OCI-LY3 (cell line): ENCODE measurements at regions not wholly inside any gene's neighbourhood (a gene's known extent, or its start where the extent isn't known, plus 50 kb on each side); places are given as distances from the start of the nearest gene placed in this dataset.

ENCODE experiments used
- H2AFZ ChIP-seq: fragments of 200-600, 300-600 bp; shearing (Covaris generic); 2 replicates; pipeline ENCODE4 v1.6.0; 2014; ENCODE audit warnings: antibody characterized with exemption, low read depth, low read length
- H3K27ac ChIP-seq: fragments of 200-600, 300-600 bp; sonication (generic); 2 replicates; pipeline ENCODE4 v1.5.1; 2014; ENCODE audit warnings: mild to moderate bottlenecking, low read length, moderate library complexity, mixed read lengths
- H3K27me3 ChIP-seq: fragments of 200-600, 300-600 bp; sonication (generic); 2 replicates; pipeline ENCODE4 v1.6.1; 2014; ENCODE audit warnings: low read depth, low read length, mixed read lengths
- H3K36me3 ChIP-seq: fragments of 200-600, 300-600 bp; sonication (generic); replicated peaks from 2 replicates; pipeline ENCODE3; 2014; ENCODE audit warnings: low read depth, low read length, mixed read lengths
- H3K4me1 ChIP-seq: fragments of 300-600, 200-600 bp; sonication (generic); 2 replicates; pipeline ENCODE4 v1.6.1; 2014; ENCODE audit warnings: low read length, mixed read lengths
- H3K4me2 ChIP-seq: fragments of 200-600, 300-600 bp; sonication (generic); 2 replicates; pipeline ENCODE4 v1.6.1; 2014; ENCODE audit warnings: low read length, mixed read lengths
- H3K4me3 ChIP-seq: fragments of 300-600, 200-600 bp; sonication (generic); 2 replicates; pipeline ENCODE4 v1.5.1; 2014; ENCODE audit warnings: antibody characterized with exemption, mild to moderate bottlenecking, low read length, moderate library complexity
- H3K79me2 ChIP-seq: fragments of 300-600, 200-600 bp; shearing (Covaris generic); 2 replicates; pipeline ENCODE4 v1.6.1; 2014; ENCODE audit warnings: mild to moderate bottlenecking, low read length, mixed read lengths
- H3K9ac ChIP-seq: fragments of 300-600, 200-600 bp; shearing (Covaris generic); 2 replicates; pipeline ENCODE4 v1.6.0; 2014; ENCODE audit warnings: mild to moderate bottlenecking, low read length, moderate library complexity
- H3K9me3 ChIP-seq: fragments of 200-600, 300-600 bp; shearing (Covaris generic); 2 replicates; pipeline ENCODE4 v1.6.1; 2014; ENCODE audit warnings: low read length, mixed read lengths; ENCODE audit not compliant: insufficient read depth
- H4K20me1 ChIP-seq: fragments of 200-600, 300-600 bp; sonication (generic); 2 replicates; pipeline ENCODE4 v1.6.1; 2016; ENCODE audit warnings: low read length, mixed read lengths; ENCODE audit not compliant: insufficient read depth
- EZH2phosphoT487 ChIP-seq: fragments of 200-600 bp; shearing (Covaris generic); IDR thresholded peaks from 2 replicates; pipeline ENCODE4 v1.6.1; 2018; ENCODE audit warnings: antibody characterized with exemption, mixed run types, low read depth
- TF ChIP-seq, protein P1 (sequence below): fragments of 200-600, 300-600 bp; sonication (generic); IDR thresholded peaks from 2 replicates; pipeline ENCODE4 v1.5.1; 2014; ENCODE audit warnings: antibody characterized with exemption, low read length, low read depth

DNA sequence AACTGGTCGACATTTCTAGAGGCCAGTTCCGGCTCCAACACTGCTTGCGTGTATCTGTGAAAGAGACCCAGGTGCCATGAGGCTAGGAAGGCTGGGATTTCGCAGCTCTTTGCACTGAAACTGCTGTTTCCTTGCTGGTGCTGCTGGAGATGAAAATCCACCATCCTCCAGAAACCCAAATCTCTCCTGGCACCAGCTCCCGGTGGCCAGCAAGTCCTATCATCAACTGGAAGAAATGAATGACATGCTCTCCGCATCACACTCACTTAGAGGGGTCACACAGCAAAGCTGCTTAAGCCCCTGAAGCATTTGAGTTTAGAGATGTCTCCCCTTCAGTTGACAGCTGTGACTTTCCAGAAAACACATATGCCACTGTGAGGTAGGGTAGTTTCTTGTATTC is 471.8 kb upstream of the PROK2 start:
- Histone ChIP-seq H3K4me1 (no peaks in the 10 kb centered on the region), H3K79me2 (no peaks in the 10 kb centered on the region), H4K20me1 (peaks cover 11% of the 10 kb centered on the region), H3K4me2 (no peak overlapping the region), H3K9me3 (no peaks in the 10 kb centered on the region), H3K36me3 (no peaks in the 10 kb centered on the region), H3K4me3 (no peak overlapping the region), H3K9ac (no peak overlapping the region), H2AFZ (no peak overlapping the region), H3K27me3 (peaks cover 97% of the 10 kb centered on the region), H3K27ac (no peak overlapping the region)
- TF ChIP-seq EZH2phosphoT487 = no peak
- TF ChIP-seq, protein P1, sequence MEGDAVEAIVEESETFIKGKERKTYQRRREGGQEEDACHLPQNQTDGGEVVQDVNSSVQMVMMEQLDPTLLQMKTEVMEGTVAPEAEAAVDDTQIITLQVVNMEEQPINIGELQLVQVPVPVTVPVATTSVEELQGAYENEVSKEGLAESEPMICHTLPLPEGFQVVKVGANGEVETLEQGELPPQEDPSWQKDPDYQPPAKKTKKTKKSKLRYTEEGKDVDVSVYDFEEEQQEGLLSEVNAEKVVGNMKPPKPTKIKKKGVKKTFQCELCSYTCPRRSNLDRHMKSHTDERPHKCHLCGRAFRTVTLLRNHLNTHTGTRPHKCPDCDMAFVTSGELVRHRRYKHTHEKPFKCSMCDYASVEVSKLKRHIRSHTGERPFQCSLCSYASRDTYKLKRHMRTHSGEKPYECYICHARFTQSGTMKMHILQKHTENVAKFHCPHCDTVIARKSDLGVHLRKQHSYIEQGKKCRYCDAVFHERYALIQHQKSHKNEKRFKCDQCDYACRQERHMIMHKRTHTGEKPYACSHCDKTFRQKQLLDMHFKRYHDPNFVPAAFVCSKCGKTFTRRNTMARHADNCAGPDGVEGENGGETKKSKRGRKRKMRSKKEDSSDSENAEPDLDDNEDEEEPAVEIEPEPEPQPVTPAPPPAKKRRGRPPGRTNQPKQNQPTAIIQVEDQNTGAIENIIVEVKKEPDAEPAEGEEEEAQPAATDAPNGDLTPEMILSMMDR = no peak

DNA sequence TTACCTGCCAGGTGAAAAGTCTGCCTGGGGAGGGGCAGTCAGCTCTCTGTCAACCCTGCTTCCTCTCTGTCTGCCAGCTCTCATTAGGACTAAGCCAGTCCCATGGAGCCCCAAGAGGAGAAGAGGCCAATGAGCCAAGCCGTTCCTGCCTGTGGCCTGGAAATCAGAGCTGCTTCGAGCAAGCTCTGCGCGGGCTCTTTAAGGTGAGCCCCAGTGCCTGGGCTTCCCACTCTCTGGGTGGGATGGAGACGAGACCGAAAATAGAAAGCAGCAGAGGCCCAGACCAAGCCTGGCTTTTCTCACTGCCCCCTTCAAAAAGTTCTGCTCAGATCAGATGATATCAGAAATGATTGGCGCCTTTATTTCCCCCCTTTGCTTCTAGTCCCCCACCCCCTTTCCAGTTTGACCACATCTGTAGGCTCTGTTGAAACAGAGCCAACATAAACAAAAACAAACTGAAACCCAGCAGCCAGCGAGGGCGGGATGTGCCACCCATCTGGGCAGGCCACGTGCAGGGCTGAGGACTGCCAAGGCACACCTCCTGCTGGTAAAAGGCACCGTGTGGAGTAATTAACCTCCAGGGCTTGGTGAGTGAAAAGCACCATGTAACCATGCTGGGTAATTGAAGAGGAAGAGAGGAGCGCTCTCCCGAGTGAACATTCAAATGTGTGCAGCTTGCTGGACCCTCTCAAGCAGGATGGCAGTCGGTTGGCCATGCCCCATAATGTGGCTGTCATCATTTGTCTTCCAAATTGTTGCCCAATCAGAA is 471.0 kb upstream of the PROK2 start:
- peaks cover 7% of the 10 kb centered on the region; the same call in 1 of the 2 replicates for H4K20me1 ChIP-seq
- H2AFZ ChIP-seq = no peak overlapping the region
- no peaks in the 10 kb centered on the region for H3K79me2 ChIP-seq
- TF ChIP-seq EZH2phosphoT487 = no peak
- TF ChIP-seq, protein P1 = no peak
- peaks cover 97% of the 10 kb centered on the region for H3K27me3 ChIP-seq
- no peak overlapping the region for H3K27ac ChIP-seq
- no peaks in the 10 kb centered on the region for H3K9me3 ChIP-seq
- H3K9ac ChIP-seq = no peak overlapping the region
- no peak overlapping the region for H3K4me2 ChIP-seq
- no peaks in the 10 kb centered on the region for H3K36me3 ChIP-seq
- no peaks in the 10 kb centered on the region for H3K4me1 ChIP-seq
- no peak overlapping the region for H3K4me3 ChIP-seq

DNA sequence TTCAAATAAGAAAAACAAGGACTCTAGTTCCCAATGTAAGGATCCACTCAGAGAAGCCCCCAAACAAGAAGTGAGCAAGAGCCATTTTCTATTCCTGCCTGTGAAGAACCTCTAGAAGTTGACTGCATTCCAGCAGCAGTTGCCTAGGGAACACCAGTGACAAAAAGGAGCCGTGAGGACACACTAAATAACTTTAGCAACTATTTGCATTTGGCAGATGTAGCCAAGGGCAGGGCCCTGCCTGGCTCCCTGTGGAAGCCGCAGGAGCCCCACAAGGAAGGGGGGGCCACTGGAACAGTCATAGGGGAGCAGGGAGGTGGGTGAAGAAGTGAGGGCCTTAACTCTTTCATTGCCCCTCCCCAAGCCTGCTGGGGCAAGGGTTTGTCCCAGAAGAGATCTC is 470.2 kb upstream of the PROK2 start:
- H3K27ac ChIP-seq = no peak overlapping the region
- no peaks in the 10 kb centered on the region for H3K4me1 ChIP-seq
- no peak overlapping the region for H3K4me2 ChIP-seq
- no peaks in the 10 kb centered on the region for H3K79me2 ChIP-seq
- H3K27me3 ChIP-seq = peaks cover 97% of the 10 kb centered on the region
- no peak overlapping the region for H2AFZ ChIP-seq
- peaks cover 7% of the 10 kb centered on the region; the same call in 1 of the 2 replicates for H4K20me1 ChIP-seq
- H3K9ac ChIP-seq = no peak overlapping the region
- TF ChIP-seq, protein P1 = no peak
- no peak for TF ChIP-seq EZH2phosphoT487
- H3K36me3 ChIP-seq = no peaks in the 10 kb centered on the region
- no peak overlapping the region for H3K4me3 ChIP-seq
- H3K9me3 ChIP-seq = no peaks in the 10 kb centered on the region

DNA sequence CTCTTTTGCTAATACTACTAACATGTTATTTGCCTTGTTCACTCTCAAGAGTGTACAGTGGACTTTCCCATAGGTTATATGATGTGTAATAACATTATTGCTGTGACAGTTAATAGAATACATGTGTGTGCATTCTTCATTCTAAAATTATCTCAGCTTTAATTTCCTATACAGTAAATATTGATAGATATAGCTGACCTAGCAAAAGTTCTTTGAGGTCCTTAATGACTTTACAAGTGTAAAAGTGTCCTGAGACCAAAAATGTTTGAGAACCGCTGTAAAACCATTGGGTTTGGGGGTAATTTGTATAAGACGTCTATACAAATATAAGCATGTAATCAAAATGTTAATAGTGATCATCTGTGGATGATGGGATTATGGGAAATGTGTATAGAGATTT is 469.5 kb upstream of the PROK2 start:
- Histone ChIP-seq H3K9me3 (no peaks in the 10 kb centered on the region), H3K9ac (no peak overlapping the region), H3K36me3 (no peaks in the 10 kb centered on the region), H4K20me1 (peaks cover 7% of the 10 kb centered on the region; the same call in 1 of the 2 replicates), H3K27me3 (peaks cover 97% of the 10 kb centered on the region), H3K4me2 (no peak overlapping the region), H2AFZ (no peak overlapping the region), H3K4me3 (no peak overlapping the region), H3K4me1 (no peaks in the 10 kb centered on the region), H3K79me2 (no peaks in the 10 kb centered on the region), H3K27ac (no peak overlapping the region)
- no peak for TF ChIP-seq EZH2phosphoT487
- TF ChIP-seq, protein P1 = no peak
